Parathyroid adenoma (tissue), 2 donors: ENCODE measurements at regions not wholly inside any gene's neighbourhood (a gene's known extent, or its start where the extent isn't known, plus 50 kb on each side); places are given as distances from the start of the nearest gene placed in this dataset.

ENCODE experiments used
- H2AFZ ChIP-seq: fragments of 300-600 bp; sonication (generic); one replicate; pipeline ENCODE4 v1.7.0; 2017; ENCODE audit warnings: antibody characterized with exemption, mild to moderate bottlenecking
- H3K27ac ChIP-seq: fragments of 300-600 bp; sonication (generic); one replicate; pipeline ENCODE4 v1.7.0; 2017
- H3K27me3 ChIP-seq: fragments of 300-600 bp; sonication (generic); one replicate; pipeline ENCODE4 v1.7.0; 2017; ENCODE audit warnings: low read length; ENCODE audit not compliant: control insufficient read depth, insufficient read depth
- H3K36me3 ChIP-seq: fragments of 300-600 bp; sonication (generic); one replicate; pipeline ENCODE4 v1.7.0; 2017; ENCODE audit warnings: low read length; ENCODE audit not compliant: control insufficient read depth, insufficient read depth
- H3K4me1 ChIP-seq: fragments of 300-600 bp; sonication (generic); one replicate; pipeline ENCODE4 v1.7.0; 2017; ENCODE audit warnings: control low read depth
- H3K4me2 ChIP-seq: fragments of 300-600 bp; sonication (generic); one replicate; pipeline ENCODE4 v1.7.0; 2017; ENCODE audit warnings: low read length
- H3K4me3 ChIP-seq: fragments of 300-600 bp; sonication (generic); one replicate; pipeline ENCODE4 v1.7.0; 2017; ENCODE audit warnings: low read depth, low read length
- H3K79me2 ChIP-seq: fragments of 300-600 bp; sonication (generic); one replicate; pipeline ENCODE4 v1.7.0; 2017; ENCODE audit warnings: control low read depth
- H3K9ac ChIP-seq: fragments of 300-600 bp; sonication (generic); one replicate; pipeline ENCODE4 v1.7.0; 2017; ENCODE audit warnings: mild to moderate bottlenecking
- H3K9me3 ChIP-seq: fragments of 300-600 bp; sonication (generic); one replicate; pipeline ENCODE4 v1.7.0; 2017; ENCODE audit warnings: low read length; ENCODE audit not compliant: control insufficient read depth
- CTCF ChIP-seq: fragments of 300-600 bp; sonication (generic); IDR thresholded peaks from one replicate; pipeline ENCODE4 v1.7.0; 2017; ENCODE audit warnings: antibody characterized with exemption, mild to moderate bottlenecking
- donor health status: primary hyperparathyroidism.

GRCh38 chr6:95274686-95275235 is 302.6 kb upstream of the MANEA start:
- no peak overlapping the region for H2AFZ ChIP-seq
- H3K9ac ChIP-seq: no peak overlapping the region
- H3K27ac ChIP-seq: no peak overlapping the region
- TF ChIP-seq CTCF: no peak
- H3K9me3 ChIP-seq: no peaks in the 10 kb centered on the region
- no peaks in the 10 kb centered on the region for H3K4me1 ChIP-seq
- H3K36me3 ChIP-seq: no peaks in the 10 kb centered on the region
- H3K4me2 ChIP-seq: no peak overlapping the region
- no peaks in the 10 kb centered on the region for H3K79me2 ChIP-seq
- H3K4me3 ChIP-seq: no peak overlapping the region
- no peaks in the 10 kb centered on the region for H3K27me3 ChIP-seq

GRCh38 chr6:95279616-95280015 is 297.7 kb upstream of the MANEA start:
- Histone ChIP-seq H3K27ac (no peak overlapping the region), H3K4me1 (no peaks in the 10 kb centered on the region), H3K27me3 (no peaks in the 10 kb centered on the region), H3K9me3 (no peaks in the 10 kb centered on the region), H3K4me2 (no peak overlapping the region), H2AFZ (no peak overlapping the region), H3K4me3 (no peak overlapping the region), H3K79me2 (no peaks in the 10 kb centered on the region), H3K9ac (no peak overlapping the region), H3K36me3 (no peaks in the 10 kb centered on the region)
- no peak for TF ChIP-seq CTCF

GRCh38 chr6:95280686-95281273 is 296.6 kb upstream of the MANEA start:
- no peak overlapping the region for H3K27ac ChIP-seq
- no peak for TF ChIP-seq CTCF

GRCh38 chr6:95285881-95286280 is 291.5 kb upstream of the MANEA start:
- no peak overlapping the region for H2AFZ ChIP-seq
- no peak overlapping the region for H3K9ac ChIP-seq
- no peaks in the 10 kb centered on the region for H3K36me3 ChIP-seq
- H3K4me3 ChIP-seq: no peak overlapping the region
- no peaks in the 10 kb centered on the region for H3K4me1 ChIP-seq
- no peak overlapping the region for H3K4me2 ChIP-seq
- no peaks in the 10 kb centered on the region for H3K9me3 ChIP-seq
- TF ChIP-seq CTCF: no peak
- H3K79me2 ChIP-seq: no peaks in the 10 kb centered on the region
- H3K27me3 ChIP-seq: no peaks in the 10 kb centered on the region
- no peak overlapping the region for H3K27ac ChIP-seq

More at GRCh38 chr6:95280686-95281273, 296.6 kb upstream of the MANEA start:
- H3K4me1 ChIP-seq: no peaks in the 10 kb centered on the region
- H3K4me2 ChIP-seq: no peak overlapping the region
- H3K36me3 ChIP-seq: no peaks in the 10 kb centered on the region
- no peaks in the 10 kb centered on the region for H3K9me3 ChIP-seq
- H3K79me2 ChIP-seq: no peaks in the 10 kb centered on the region
- H3K9ac ChIP-seq: no peak overlapping the region
- H2AFZ ChIP-seq: no peak overlapping the region
- no peaks in the 10 kb centered on the region for H3K27me3 ChIP-seq
- no peak overlapping the region for H3K4me3 ChIP-seq

- no peaks in the 10 kb centered on the region for H3K27me3 ChIP-seq
- H3K36me3 ChIP-seq: no peaks in the 10 kb centered on the region
- no peak overlapping the region for H2AFZ ChIP-seq
- TF ChIP-seq CTCF: no peak
- no peaks in the 10 kb centered on the region for H3K9me3 ChIP-seq
- H3K9ac ChIP-seq: no peak overlapping the region
- no peak overlapping the region for H3K4me2 ChIP-seq
- H3K79me2 ChIP-seq: no peaks in the 10 kb centered on the region
- H3K4me1 ChIP-seq: no peaks in the 10 kb centered on the region
- H3K4me3 ChIP-seq: no peak overlapping the region
- no peak overlapping the region for H3K27ac ChIP-seq
These were observed 290.5 kb upstream of the MANEA start for GRCh38 chr6:95286874-95287273.
